ENCODE measurements at regions not wholly inside any gene's neighbourhood (a gene's known extent, or its start where the extent isn't known, plus 50 kb on each side); places are given as distances from the start of the nearest gene placed in this dataset.

DNA sequence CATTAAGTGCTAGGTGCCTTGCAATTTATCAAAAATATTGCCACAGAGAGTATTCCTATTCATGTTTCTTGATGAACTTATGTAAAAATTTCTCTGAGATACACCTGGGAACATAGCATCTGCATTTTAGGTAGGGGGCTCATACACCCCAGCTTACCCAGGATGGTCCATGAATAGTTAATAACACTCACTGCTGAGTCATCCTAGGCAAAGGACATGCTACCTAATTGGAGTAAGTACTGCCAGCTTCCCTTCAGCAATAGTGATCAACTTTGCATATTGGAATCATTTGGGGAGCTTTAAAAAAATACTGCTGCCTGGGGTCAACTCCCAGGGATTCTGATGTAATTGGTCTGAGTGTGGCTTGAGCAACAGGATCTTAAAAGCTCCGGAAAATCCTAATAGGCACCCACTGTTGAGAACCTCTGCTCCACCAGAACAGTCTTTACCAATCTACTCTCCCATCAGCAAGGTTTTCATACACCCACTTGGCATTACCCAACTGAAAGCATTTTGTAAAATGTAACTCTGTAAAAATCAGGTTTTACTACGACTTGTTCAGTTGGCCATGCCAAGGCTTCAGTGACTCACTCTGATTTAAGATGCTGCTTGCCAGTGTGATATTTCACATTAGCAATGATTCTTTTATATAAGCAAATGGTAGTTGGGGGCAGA is 67.2 kb upstream of the FNDC3A start:
- no peak for TF ChIP-seq TAF1 (IDR thresholded peaks at IDR 0.05; ENCODE audit: low read depth, low read length)
- no peak for TF ChIP-seq POLR2A (IDR thresholded peaks at IDR 0.05; ENCODE audit: low read depth, low read length)
- no peak for TF ChIP-seq POLR2AphosphoS5 (IDR thresholded peaks at IDR 0.05; ENCODE audit: low read depth, low read length)
- TF ChIP-seq SPI1 (IDR thresholded peaks at IDR 0.05; ENCODE audit: low read depth, low read length), result no peak
- TF ChIP-seq POU2F2 (IDR thresholded peaks at IDR 0.05; ENCODE audit: low read depth, low read length), result no peak

Measured in GM12891 (cell line).